Heart left ventricle (tissue), 16 donors: ENCODE measurements at regions not wholly inside any gene's neighbourhood (a gene's known extent, or its start where the extent isn't known, plus 50 kb on each side); places are given as distances from the start of the nearest gene placed in this dataset.

Experiments
- ATAC-seq, 4 donors: fragments of 200-7000 bp; cut with Tn5 transposase; one replicate each; pipeline ENCODE4 v1.9.1; 2020 to 2022; ENCODE audit warnings: moderate library complexity in 4 of 4, mild to moderate bottlenecking in 3 of 4, moderate number of reproducible peaks in 1 of 4
- DNase-seq, 5 donors: peaks; one replicate each; pipeline ENCODE4 v3.0.0-alpha.2; 2020
- H3K27ac ChIP-seq, 12 donors: fragments of 200-600 bp; sonication (generic) in 4 of 12; one replicate each; pipeline versions ENCODE4 v1.5.0 to v1.8.0; 2016 to 2022; ENCODE audit warnings: mild to moderate bottlenecking in 2 of 12
- H3K27me3 ChIP-seq, 9 donors: fragments of 200-600 bp; sonication (generic) in 2 of 9; one replicate each; pipeline versions ENCODE4 v1.5.1 to v1.8.0; 2016 to 2022; ENCODE audit warnings: mild to moderate bottlenecking in 3 of 9
- H3K36me3 ChIP-seq, 9 donors: fragments of 200-600 bp; sonication (generic) in 2 of 9; one replicate each; pipeline versions ENCODE4 v1.5.0 to v1.8.0; 2018 to 2022; ENCODE audit warnings: mild to moderate bottlenecking in 2 of 9
- H3K4me1 ChIP-seq, 12 donors: fragments of 200-600 bp; sonication (generic) in 4 of 12; one replicate each; pipeline versions ENCODE4 v1.5.0 to v1.8.0; 2016 to 2022; ENCODE audit warnings: mild to moderate bottlenecking in 3 of 12
- H3K4me3 ChIP-seq, 12 donors: fragments of 200-600 bp; sonication (generic) in 4 of 12; one replicate each; pipeline versions ENCODE4 v1.5.0 to v1.8.0; 2017 to 2022; ENCODE audit warnings: mild to moderate bottlenecking in 9 of 12, moderate library complexity in 4 of 12
- H3K9me3 ChIP-seq, 12 donors: fragments of 200-600 bp; sonication (generic) in 4 of 12; one replicate each; pipeline versions ENCODE4 v1.5.0 to v1.8.0; 2016 to 2022; ENCODE audit warnings: mild to moderate bottlenecking in 1 of 12
- POLR2A ChIP-seq, 2 donors: fragments of 450-650 bp; IDR thresholded peaks; one replicate each; pipeline ENCODE4 v1.6.1; 2017; ENCODE audit warnings: antibody characterized with exemption in 2 of 2, mild to moderate bottlenecking in 2 of 2, moderate library complexity in 2 of 2
- WGBS, 4 donors: extraction: QIAGEN DNeasy Blood & Tissue Kit in 2 of 4; methylation state at CpG; one replicate each; pipeline versions ENCODE4 v1.1.5 to v1.1.7; 2013 to 2018; 5-methylcytosine and 5-hydroxymethylcytosine counted together
- intact Hi-C, 10 donors: fragments of 100-400 bp; cut with DNase I; formaldehyde crosslinking; loops; one replicate each; pipeline versions ENCODE4 v1.11.1 to v1.14.2; 2022
- TF ChIP-seq, protein P1 (sequence below), 12 donors: fragments of 200-600 bp; sonication (generic) in 4 of 12; IDR thresholded peaks; one replicate each; pipeline versions ENCODE4 v1.5.0 to v1.8.0; 2018 to 2022; ENCODE audit warnings: antibody characterized with exemption in 12 of 12, mild to moderate bottlenecking in 5 of 12
- donor health status: ischemic (EF 13 %, LVEDD 7.1; RV severe dilation, severe dysfunction).
- donor health status: healthy with polysubstance abuse.
- donor health status: DM: no; HTN: yes; CAD: no.
- donor health status: DM: no; HTN: no; CAD: no.
- donor health status: ischemic (EF 25% LVEDD 6.9; RV normal size, moderate dysfunction).
- donor health status: ischemic (EF 25% LVEDD 5.7; RV mildly dilated, moderate dysfunction).
- donor health status: healthy.
- donor health status: DM: yes; HTN: yes; CAD: no.
- donor health status: ischemic (EF 35%, LVEDD 5.7; RV mildly dilated, moderate dysfunction).
- donor health status: nonischemic (EF 11% LVEDD 7.7; RV severe dilation, severe dysfunction).
- donor health status: DM: yes; HTN: yes; CAD: no.
- donor health status: PGD.
- donor health status: ischemic (EF 29% LVEDD 5.4; RV normal size, mild dysfunction).
- donor health status: nonischemic (EF 23%, LVEDD 6.1; RV moderate dilation, normal function).

DNA sequence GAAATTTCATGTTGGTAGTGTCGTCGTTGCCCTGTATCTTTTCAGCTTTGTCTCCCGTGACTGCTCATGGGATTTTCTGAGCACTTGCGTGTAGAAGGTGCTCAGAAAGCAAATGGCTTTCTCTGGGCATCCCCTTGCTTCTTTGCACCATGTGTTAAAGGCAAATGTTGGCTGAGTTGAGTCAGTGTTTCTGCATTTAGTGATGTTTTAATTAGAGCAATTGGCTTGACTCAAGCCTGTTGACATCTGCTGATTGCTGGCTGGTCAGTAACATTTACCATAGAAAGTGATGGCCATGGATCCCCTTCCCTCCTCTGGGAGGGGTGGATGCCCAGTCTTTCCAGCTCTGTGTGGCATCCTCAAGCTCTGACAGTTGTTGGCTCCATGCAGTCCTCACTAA is 187.2 kb upstream of the MPHOSPH6 start:
- intact Hi-C loops: no loop called here
- Histone ChIP-seq H3K27me3 (no peaks in the 10 kb centered on the region), H3K36me3 (no peaks in the 10 kb centered on the region), H3K4me3 (no peak overlapping the region), H3K27ac (no peak overlapping the region), H3K9me3 (no peaks in the 10 kb centered on the region), H3K4me1 (no peaks in the 10 kb centered on the region)
- DNase-seq (no peak), ATAC-seq (no peak)
- no peak for TF ChIP-seq POLR2A (IDR thresholded peaks at IDR 0.05)
- 62 to 84% (median 72%) methylated on average over 4 of the region's 4 CpGs for WGBS, 4 donors

DNA sequence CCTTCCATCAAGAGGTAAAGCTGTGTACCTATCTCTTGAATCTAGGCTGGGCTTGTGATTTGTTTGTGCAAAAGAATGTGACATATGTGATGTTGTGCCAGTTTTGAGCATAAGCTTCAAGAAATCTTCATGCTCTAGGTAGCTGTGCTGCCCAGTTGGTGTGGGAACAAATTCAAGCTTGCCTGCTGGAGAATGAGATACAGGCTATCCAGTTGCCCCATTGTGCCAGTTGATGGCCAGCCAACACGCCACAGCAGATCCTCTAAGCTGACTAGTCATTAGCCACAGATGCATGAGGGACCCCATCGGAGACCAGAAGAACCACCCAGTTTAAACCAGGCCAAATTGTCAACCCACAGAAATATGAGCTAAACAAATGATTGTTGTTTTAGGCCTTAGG is 180.5 kb upstream of the MPHOSPH6 start:
- TF ChIP-seq POLR2A (IDR thresholded peaks at IDR 0.05): no peak
- TF ChIP-seq, protein P1, sequence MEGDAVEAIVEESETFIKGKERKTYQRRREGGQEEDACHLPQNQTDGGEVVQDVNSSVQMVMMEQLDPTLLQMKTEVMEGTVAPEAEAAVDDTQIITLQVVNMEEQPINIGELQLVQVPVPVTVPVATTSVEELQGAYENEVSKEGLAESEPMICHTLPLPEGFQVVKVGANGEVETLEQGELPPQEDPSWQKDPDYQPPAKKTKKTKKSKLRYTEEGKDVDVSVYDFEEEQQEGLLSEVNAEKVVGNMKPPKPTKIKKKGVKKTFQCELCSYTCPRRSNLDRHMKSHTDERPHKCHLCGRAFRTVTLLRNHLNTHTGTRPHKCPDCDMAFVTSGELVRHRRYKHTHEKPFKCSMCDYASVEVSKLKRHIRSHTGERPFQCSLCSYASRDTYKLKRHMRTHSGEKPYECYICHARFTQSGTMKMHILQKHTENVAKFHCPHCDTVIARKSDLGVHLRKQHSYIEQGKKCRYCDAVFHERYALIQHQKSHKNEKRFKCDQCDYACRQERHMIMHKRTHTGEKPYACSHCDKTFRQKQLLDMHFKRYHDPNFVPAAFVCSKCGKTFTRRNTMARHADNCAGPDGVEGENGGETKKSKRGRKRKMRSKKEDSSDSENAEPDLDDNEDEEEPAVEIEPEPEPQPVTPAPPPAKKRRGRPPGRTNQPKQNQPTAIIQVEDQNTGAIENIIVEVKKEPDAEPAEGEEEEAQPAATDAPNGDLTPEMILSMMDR (IDR thresholded peaks at IDR 0.05): no peak
- no peaks in the 10 kb centered on the region for H3K27me3 ChIP-seq
- H3K4me1 ChIP-seq: no peaks in the 10 kb centered on the region
- no peak overlapping the region for H3K27ac ChIP-seq
- no peak overlapping the region for H3K4me3 ChIP-seq
- DNase-seq: no peak
- H3K36me3 ChIP-seq: no peaks in the 10 kb centered on the region
- 60 to 92% (median 90%) methylated on average over 2 of the region's 2 CpGs for WGBS, 4 donors
- no peak for ATAC-seq
- no peaks in the 10 kb centered on the region for H3K9me3 ChIP-seq
- intact Hi-C loops: no loop called here

DNA sequence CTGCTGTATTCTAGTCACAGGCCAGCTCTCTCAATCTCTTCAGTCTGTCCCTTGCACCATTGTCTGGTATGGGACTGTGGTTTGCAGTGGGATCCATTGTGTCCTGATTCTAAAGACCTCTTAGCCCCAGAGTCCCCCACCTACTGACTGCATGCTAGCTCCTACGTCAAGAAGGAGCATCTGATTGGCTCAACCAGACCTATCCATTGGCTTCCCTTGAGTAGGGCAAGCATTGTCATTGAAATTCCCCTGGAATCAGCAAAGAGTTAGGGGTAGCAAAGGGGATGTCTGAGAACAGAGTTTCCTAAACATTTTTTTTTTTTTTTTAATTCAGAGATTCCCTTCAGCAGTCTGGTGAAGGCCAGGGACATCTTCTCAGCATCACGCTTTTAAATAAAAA is 175.3 kb upstream of the MPHOSPH6 start:
- Histone ChIP-seq H3K4me1 (no peaks in the 10 kb centered on the region), H3K27ac (no peak overlapping the region), H3K27me3 (peaks cover 0 to 5% (median 0%) of the 10 kb centered on the region in 9 donors), H3K9me3 (peaks cover 0 to 10% (median 0%) of the 10 kb centered on the region in 12 donors), H3K4me3 (no peak overlapping the region), H3K36me3 (no peaks in the 10 kb centered on the region)
- 83 to 94% (median 91%) methylated on average over 2 of the region's 2 CpGs for WGBS, 4 donors
- DNase-seq: no peak
- TF ChIP-seq, protein P1 (IDR thresholded peaks at IDR 0.05): no peak
- TF ChIP-seq POLR2A (IDR thresholded peaks at IDR 0.05): no peak
- no peak for ATAC-seq
- intact Hi-C loops: loop anchor here in 3 of 10 donors (2.0 kb wide), 2 partner anchors 81 to 83 kb away; no protein-coding TSS in a partner anchor

DNA sequence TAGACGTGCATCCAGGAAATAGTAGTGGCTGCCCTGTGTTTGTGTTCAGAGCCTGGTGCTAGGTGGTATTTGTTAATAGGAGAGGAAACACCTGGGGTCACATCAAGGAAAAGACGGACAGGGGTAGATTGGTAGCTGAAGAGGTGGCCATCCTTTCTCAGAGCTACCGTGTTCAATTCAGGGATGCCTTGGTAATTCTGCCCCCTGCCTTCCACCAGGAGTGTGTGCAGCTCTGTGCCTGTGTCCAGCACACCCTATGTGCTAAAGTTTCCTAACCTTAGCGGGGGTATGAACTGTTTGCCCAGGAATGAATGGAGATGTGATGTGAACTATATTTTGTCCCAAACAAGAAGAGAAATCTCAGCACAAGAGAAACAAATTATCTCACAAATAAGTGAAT is 174.1 kb upstream of the MPHOSPH6 start:
- peaks cover 0 to 5% (median 0%) of the 10 kb centered on the region in 9 donors for H3K27me3 ChIP-seq
- H3K27ac ChIP-seq: no peak overlapping the region
- no peak overlapping the region for H3K4me3 ChIP-seq
- ATAC-seq: peak; percentile 71 to 85 (median 80)
- no peak for DNase-seq
- no peak for TF ChIP-seq POLR2A (IDR thresholded peaks at IDR 0.05)
- TF ChIP-seq, protein P1 (IDR thresholded peaks at IDR 0.05): peak; percentile 19 to 63 (median 50)
- no peaks in the 10 kb centered on the region for H3K4me1 ChIP-seq
- intact Hi-C loops: loop anchor here in 9 of 10 donors (1.0 to 5.0 kb wide), 4 partner anchors 79 to 82 kb away; no protein-coding TSS in a partner anchor
- WGBS, 4 donors: 37 to 45% (median 42%) methylated on average over 4 of the region's 4 CpGs
- peaks cover 0 to 10% (median 0%) of the 10 kb centered on the region in 12 donors for H3K9me3 ChIP-seq
- H3K36me3 ChIP-seq: no peaks in the 10 kb centered on the region

DNA sequence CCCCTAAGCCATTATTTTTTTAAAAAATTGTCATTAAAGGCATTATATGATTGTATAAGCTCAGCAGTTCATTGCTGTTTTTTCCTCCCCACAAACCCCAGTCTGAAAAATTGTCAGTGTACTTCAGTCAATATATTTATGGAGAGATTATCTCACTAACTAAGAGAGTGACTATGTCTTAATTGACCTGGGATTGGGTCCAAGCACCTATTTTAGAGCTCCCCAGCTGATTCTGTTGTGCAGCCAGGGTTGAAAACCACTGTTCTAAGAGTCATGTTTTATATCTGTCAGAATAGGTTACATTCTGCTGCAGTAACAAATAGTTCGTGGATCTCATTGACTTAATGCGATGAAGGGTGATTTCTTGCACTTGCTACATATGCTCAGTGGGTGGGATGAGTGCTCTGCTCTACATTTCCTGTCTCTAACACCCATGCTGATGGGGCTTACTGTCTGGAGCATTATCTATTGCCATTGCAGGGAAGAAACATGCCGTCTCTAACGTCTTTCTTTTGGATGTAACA is 171.2 kb upstream of the MPHOSPH6 start:
- Histone ChIP-seq H3K4me1 (peaks cover 0 to 5% (median 0%) of the 10 kb centered on the region in 12 donors), H3K27me3 (peaks cover 0 to 5% (median 0%) of the 10 kb centered on the region in 9 donors), H3K9me3 (peaks cover 0 to 10% (median 0%) of the 10 kb centered on the region in 12 donors), H3K36me3 (no peaks in the 10 kb centered on the region), H3K27ac (no peak overlapping the region), H3K4me3 (no peak overlapping the region)
- TF ChIP-seq POLR2A (IDR thresholded peaks at IDR 0.05): no peak
- TF ChIP-seq, protein P1 (IDR thresholded peaks at IDR 0.05): no peak
- 81 to 90% (median 82%) methylated on average over 4 of the region's 4 CpGs for WGBS, 4 donors
- DNase-seq (no peak), ATAC-seq (peak in 1 of 4 donors; percentile 53)
- intact Hi-C loops: loop anchor here in 1 of 10 donors (5.0 kb wide), 1 partner anchor 79 kb away; no protein-coding TSS in a partner anchor
